NCI-H524 treated with DMSO at 0.1 percent for 48 hours (cell line): ENCODE measurements at regions not wholly inside any gene's neighbourhood (a gene's known extent, or its start where the extent isn't known, plus 50 kb on each side); places are given as distances from the start of the nearest gene placed in this dataset.
"Not testable (repeated sequence)": the region's sequence is repeated elsewhere in the genome, so short reads cannot be mapped to it uniquely, and the experiment has no call there.

Source experiments
- DNase-seq: peaks from one replicate; lab custom pipeline; 2025; lab: John Stamatoyannopoulos, UW

DNA sequence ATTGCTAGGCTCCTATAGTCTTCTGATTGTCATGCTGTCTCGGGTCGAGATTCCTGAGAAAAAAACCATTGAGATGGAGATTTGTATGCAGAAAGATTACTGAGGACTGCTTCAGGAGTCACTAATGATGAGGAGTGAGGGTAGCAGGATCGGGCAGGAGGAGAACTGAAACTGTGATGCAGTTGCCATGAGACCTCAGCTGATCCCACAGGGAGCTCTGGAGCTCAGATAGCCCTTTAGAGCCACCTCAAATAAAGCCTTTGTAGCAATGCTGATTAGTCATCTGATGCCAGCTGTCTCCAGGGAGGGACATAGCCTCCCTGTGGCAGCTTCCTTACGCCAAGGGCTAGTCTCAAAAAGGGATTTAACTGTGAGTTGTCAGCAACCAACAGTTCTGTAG is 256.9 kb downstream of the DMAC1 start:
- no peak for DNase-seq

DNA sequence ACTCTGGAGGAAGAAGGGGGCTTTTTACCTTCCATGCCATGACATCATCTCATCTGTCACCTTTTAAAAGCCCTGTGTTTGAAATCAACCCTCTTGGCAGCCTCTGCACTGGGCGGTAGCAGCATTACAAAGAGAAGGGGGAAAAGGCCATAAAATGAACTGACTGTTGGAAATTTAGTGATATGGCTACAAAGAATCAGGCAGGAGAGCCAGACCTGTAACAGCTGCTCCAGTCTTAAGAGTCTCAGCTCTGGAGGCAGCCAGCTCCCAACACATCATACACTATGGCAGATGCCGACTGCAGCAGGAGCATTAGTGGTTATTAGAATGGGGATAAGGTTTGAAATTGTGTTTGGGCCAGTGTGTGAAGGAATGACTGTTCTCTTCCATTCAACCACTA is 257.5 kb downstream of the DMAC1 start:
- DNase-seq = peak; percentile 69

DNA sequence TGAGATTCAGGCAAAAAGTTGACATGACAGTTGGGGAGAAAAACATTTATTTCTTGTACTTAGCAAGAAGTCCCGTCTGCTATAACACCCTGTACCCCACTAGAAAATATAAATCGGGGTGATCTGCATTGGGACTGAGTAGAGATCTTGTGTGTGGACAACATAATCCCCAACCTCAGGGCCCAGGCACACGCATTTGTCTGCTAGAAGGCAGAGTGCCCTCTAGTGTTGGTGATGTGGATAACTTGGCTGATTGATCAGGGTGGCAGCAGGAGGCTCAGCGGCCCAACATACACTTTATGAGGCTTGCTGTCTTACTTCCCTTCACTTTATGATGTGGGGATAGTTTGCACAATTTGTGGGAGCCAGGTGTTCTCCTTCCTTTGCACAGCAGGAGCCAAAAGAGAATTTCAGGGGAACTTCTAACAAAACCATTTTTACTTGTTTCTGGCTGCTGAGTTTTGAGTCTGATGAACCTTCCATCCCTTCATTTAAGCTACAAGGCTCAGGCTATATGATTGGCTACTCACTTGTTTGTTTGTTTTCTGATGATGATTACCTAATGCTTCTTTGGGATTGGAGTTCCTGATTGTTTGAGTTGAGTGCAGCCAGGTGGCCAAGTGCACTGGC is 263.2 kb downstream of the DMAC1 start:
- no peak for DNase-seq

DNA sequence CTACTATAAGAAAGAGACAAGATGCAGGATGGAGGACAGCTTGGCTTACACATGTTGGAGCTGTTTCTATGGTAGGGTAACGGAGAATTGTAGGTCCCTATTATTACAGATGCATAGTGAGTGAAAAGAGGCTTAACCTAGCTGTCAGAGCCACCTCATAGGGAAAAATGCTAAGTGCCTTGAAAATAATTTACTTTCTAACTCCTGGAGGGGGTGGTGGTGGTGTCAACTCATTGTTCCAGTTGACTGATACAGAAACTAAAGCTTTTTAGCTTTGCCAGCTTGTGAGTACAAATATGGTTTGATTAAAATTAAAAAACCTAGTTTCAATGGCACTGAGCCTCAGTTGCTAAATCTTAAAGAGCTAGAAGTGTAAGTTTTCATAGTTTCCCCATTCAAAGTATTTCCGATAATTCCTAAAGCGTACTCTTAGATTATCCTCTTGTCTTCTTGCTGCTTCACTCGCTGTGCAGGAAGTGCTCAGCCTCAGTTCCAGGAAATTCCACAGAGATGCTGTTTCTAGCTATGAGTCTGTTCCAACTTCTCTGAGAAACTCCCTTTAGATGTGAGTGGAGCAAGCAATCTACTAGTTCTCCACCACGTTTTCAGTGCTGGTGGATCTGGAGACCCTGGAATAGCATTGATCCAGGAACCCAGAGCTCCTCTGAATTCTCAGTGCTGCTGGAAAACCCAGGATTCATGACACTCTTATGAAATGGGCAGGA is 265.2 kb downstream of the DMAC1 start:
- DNase-seq = no peak

DNA sequence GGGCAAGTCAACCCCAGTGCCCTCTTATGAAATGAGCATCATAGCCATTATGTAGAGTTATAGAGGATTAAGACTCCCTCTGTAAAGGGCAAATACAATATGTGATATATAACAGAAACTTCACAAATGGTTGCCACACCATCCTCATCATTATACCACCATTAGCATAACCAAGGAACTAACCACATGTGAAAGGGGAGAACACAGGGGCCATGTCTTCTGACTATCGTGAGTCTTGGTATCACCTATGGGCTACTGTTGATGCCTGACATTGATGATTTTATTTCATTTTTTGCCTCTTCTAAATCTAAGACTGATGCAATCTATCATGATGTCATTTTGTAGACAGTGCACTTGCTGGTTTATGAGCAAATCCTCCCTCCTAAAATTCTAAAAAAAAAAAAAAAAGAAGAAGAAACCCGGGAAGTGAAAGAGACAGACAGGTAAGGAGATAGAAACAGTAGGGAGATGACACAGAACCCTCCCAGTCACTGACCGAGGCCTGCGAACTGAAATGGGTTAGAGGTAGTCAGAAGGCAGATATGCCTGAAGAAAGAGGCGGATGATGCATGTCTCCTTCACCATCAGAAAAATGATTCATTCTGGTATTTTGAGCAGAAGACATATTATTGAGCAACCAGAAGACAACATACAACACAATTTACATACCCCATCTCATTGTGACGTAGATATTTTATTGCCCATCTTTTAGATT is 266.0 kb downstream of the DMAC1 start:
- DNase-seq = no peak

DNA sequence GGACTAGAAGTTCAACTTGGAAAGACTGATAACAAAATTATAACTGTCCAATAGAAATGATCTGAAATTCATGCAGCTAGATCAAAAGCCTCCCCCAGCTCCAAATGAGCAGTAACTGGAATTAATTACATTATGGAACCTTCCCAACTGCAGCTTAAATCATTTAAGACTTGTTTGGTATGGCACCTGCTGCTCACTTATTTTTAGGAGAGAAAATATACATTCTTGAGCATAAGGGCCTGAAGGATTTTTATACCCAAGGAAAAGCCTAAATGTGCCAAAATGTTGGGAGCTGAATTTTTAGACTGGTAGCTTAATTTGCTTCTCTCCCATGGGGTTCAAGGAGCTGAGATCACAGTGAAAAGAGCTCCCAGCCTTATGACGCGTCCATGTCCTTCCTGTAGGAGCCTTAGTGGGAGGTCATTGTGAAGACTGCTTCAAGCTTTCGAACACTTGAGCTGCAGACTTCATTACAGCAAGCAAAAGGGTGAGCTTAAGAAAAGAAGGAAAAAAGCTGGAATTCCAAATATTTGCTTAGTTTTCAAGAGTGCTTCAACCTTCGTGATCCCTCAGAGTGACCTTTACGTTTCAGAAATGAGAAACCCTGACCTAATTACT is 276.0 kb downstream of the DMAC1 start:
- no peak for DNase-seq

DNA sequence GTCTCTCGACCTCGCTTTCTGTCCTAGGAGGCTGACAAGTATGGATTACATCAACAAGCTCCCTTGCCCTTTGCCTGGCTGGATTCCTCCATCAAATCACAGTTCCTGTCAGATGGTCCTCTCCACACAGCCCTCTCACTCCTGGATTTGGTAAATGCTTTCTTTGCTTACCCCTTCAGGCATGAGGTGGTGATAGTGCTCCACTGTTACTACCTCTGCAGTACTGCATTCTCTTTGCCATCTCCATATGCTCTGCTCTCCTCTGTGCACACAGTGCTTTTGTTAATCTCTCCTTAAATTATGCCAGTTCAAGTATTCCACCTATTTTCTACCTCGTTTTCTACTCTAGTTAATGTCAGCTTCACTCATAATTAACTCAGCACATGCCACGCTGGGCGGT is 279.2 kb downstream of the DMAC1 start:
- DNase-seq = no peak

DNA sequence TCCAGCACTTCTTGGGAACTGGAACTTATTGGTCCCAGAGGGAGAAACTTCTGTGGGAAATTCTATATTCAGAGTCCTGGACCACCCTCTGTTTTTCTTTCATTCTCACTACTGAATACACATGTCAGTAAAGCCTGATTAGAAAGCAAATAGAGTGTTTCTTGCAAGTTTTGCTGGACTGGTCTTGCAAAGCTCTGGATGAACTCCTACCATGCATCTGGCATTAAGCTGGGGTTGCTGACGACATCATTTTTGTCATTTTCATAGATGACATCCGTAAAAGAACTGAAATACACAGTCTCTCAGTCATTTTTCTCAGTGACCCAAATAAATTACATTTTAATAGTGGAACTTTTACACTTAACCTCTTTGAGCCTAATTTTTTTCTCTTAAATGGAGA is 283.2 kb downstream of the DMAC1 start:
- no peak for DNase-seq

DNA sequence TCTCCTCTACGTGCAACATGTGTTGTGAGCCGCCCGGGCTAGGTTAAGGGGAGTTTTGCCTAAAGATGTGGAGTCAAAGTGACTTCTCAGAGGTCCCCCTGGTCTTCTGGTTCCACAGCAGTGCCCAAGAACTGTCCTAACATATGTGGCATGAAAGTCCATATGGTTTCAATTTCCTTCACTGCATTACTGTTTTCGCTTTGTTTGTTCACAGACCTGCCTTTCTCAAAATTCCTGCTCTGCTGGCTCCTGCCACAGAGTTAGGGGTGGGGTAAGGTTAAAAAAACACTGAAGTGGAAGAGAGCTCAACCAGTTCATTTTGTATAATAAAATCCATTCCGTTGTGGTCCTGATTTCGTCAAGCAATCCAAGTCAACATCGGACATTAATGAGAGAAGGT is 289.4 kb downstream of the DMAC1 start:
- DNase-seq = no peak

DNA sequence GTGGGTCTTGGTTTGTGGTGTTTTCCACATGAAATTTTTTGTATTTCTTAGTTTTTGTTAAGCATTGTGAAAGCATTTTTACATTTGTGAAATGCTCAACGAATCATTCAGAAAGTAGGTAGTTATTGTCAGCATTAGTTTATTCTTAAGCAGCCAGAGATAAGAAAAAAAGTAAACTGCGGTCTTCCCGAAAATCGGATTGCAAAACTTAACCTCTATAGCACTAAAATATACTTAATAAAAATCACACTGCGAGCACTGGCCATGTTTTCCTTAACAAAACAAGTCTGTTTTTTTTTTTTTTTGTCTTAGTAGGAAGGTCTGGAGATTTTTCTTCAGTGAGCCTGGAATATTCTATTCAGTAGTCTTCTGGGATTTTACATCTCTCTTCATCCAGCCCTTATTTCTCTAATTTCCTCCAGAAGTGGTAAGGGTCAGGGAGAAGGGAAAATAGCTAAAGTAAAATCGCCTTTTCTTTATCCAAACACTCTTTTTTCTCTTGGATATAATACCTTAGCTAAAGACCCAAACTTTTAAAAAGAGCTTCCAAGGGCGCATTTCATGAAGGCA is 289.9 kb downstream of the DMAC1 start:
- no peak for DNase-seq

DNA sequence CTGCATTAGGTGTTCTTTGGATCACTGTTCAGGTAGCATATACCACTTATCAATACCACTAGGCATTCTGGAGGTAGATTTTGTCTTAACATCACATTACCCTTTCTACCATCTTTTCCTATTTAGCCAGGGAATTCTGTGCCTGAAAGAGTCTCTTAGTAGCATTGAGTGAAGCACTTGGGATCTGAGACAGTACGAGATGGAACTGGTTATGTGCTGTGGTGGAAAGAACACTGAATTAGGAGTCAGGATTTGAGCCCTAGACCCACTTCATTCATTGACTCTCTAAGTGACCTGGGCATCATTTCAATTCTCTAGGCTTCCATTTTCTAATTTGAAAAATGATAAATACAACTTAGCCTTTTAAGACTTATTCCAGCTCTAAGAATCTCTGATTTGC is 291.1 kb downstream of the DMAC1 start:
- DNase-seq = no peak

DNA sequence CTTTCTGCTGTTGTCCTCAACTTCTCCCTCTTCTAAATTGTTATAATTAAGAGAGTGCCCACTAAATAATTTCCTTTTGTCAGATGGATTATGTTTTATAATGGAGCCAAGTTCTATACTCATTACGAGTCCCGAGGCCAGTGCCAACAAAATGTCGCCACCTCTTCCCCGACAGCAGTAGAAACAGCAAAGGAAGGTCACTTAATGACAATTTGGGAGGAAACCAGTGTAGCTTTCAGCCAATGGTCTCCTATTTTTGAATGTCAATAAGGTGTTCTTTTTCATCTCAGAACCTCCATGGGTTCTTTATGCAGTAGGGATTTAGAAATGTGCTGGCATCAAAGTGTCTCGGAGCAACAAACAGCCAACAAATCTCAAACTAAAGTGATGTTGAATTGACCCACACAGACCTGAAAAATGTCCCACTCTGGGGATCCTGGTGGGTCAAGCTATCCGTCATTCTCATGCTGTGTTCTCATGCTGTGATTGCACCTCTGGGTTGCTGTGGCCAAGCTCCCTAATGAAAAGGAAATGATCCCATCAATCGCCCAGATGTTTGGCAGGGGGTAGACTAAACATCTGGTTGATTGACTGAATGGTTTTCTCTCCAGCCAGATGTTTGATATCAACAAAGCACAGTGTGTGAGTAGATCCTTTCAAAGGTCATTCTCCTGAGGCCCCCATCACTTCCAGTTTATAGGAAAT is 291.9 kb downstream of the DMAC1 start:
- no peak for DNase-seq

DNA sequence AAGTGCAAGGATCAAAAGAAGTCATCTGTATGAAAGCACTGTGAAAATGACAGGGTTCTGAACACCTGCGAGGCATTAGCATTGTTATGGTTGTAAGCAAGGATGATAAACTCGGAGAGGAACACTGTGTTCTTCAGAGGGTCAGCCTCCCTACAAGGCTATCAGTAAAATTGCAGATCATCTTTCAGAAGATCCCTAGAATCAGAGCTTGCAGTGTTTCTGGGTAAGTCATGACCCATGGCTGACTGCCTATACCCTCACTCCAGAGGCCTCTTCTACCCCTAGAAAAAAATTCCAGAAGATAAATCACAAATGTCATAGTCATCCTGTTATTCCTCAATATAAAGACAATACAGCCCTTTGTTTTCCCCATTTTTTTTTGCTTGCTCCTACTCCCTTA is 292.6 kb downstream of the DMAC1 start:
- no peak for DNase-seq

DNA sequence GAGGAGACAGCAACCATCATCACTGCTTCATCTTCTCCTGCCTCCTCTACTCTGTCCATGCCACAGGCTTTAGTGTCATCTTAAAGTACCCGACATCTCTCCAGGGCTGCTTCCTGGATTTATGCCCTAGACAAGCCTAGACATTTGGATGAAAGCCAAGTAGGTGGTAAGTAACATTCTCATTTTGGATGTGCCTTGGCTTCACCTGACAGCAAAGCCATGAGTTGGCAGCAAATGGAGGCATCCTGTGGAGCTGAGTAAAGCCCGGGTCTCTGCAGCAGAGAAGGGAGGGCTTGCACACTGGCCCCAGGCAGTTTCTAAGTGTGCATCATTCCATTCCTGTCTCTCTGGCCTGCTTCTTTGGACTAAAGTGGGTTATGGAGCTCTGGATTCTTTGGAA is 299.1 kb downstream of the DMAC1 start:
- no peak for DNase-seq

DNA sequence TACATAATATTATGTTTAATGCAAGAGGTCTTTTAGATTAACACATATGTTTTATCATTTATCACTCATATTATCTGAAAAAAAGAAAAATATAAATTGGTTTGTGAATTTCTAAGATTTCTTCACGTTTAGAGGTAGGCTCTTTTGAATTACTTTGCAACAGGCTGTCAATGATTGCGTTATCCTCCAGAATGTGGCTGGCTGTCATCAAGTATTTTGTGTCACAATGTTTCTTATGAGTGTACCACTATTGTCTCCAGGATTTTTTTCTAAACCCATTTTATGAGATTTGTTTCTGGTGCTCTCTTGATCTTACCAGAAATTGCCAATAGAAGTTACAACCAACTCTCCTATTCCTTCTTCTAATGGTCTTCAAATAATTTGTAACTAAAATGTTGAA is 307.9 kb downstream of the DMAC1 start:
- DNase-seq = no peak

DNA sequence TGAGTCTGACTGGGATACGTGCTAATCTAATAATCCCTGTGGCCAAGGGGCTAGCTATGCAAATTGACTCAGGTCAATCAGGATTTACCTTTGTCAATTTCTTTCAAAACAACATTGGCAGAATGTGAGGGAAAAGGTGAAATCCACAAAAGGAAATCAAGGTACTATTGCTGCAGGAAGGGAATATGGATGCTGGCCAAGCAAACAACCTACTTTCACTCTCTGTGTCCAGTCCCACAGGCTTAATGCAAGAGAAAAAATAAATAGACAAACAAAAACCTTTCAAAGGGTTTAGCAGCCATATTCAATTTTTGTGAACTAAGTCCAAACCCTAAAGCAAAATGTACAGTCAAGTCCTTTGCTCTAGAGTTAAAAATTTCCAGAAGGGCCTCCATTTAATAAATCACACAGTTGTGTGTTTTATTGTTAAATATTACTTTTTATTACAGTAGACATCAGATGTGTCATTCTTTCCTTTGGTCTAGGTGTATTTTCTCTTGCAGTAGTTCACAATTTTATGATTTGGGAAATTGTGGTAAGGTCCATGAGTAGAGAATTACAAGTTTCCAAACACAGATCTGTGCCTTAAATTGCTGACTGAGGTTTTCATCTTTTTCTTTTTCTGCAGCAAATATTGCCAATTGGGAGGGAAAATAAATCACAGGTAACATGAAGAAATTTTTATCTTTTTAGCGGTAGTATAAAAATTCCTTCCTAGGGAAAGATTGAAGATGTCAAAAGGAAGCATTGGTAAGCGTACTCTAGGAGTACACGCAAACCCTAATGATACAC is 309.1 kb downstream of the DMAC1 start:
- no peak for DNase-seq

DNA sequence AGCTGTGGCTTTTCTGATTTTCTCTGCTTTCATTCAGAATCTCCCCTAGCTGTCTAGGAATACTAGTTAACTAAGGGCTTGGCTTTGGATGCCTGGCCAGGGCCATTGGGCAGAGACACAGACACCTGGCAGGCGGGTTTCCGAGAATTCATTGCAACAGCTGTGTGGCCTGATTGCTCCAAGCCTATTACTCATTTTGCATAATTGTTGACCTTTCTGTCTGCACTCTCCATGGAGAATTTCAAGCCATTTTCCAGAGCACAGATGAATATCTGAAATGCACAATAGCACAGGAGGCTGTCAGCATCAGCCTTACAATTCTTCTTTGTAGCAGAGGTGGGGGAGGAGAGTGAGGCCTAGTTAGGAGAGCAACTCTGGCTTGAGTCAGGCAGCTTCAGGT is 310.5 kb downstream of the DMAC1 start:
- DNase-seq = no peak

DNA sequence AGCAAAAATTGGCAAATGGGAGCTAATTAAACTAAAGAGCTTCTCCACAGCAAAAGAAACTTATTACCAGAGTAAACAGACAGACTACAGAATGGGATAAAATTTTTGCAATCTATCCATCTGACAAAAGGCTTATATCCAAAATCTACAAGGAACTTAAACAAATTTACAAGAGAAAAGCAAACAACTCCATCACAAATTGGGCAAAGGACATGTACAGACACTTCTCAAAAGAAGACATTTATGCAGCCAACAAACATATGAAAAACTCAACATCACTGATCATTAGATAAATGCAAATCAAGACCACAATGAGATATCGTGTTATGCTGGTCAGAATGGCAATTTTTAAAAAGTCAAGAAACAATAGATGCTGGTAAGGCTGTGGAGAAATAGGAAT is 315.6 kb downstream of the DMAC1 start:
- DNase-seq = not testable (repeated sequence)

DNA sequence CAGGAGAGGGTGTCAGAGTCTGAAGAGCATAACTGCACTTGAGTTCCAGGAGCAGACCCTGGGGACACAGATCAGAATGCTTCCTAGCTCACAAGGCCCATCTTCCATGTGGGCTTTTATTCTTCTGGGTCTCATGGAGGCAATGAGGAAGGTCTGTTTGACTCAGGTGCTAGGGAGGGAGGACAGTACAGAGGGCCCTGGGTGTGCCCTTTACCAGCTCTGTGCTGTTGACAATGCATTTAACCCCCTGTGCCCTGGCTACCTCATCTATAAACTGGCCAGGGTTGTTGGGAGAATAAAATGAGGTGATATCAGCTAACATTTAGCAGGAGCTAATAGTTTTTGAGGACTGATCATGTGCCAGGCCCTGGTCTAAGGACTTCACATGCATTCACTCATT is 318.0 kb downstream of the DMAC1 start:
- no peak for DNase-seq

DNA sequence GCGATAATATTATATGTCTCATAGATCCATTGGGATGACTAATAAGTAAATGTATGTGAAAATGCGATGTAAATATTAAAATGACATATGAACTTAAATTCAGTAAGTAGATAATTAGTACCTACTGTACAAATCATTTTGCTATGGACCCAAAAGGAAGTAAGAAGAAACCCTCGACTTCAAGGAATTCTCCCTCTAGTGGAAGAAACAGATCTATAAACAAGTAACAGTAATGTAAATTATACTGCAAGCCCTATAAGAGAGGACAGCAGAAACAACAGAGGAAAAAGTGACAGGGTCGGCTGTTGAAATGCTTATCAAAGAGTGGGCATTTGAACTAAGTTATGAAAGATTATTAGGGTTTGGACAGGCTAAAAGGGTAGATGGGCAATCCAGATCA is 320.3 kb downstream of the DMAC1 start:
- DNase-seq = no peak

DNA sequence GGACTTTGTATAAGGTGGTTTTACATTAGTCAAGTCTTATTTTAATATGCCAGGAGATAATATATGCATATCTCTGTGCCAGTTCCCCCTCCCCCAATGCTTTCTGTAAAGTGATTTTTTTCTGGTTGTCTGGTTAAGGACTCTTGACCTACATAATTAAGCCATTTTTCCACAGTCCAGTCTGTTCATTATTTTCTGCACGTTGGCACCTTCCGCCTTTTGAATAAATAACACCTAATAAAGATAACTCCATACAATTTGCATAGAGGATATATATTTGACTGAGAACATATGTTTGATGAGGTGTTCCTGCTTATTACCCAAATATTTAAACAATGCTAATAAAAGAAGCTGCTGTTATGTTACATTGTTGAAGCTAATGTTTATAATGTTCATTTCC is 320.9 kb downstream of the DMAC1 start:
- DNase-seq = peak; percentile 14
